ENCODE measurements at regions not wholly inside any gene's neighbourhood (a gene's known extent, or its start where the extent isn't known, plus 50 kb on each side); places are given as distances from the start of the nearest gene placed in this dataset.

GRCh38 chr10:107913317-107914294, 749.1 kb upstream of the SORCS1 start:
- intact Hi-C loops (cut with micrococcal nuclease) = no loop called here
- Histone ChIP-seq H3K79me2 (ENCODE audit: low read length) (no peaks in the 10 kb centered on the region), H3K4me1 (ENCODE audit: insufficient read depth, low read length) (0 out of 2 replicates have a peak, but pooled peaks cover 4% of the 10 kb centered on the region), H3K9ac (ENCODE audit: low read length) (no peak overlapping the region), H3F3A (ENCODE audit: low read length, unreplicated experiment) (no peaks in the 10 kb centered on the region), H3K9me2 (replicated peaks; ENCODE audit: low read length) (no peaks in the 10 kb centered on the region), H3K36me3 (ENCODE audit: low read depth, low read length) (no peaks in the 10 kb centered on the region), H3K9me3 (ENCODE audit: low read length) (no peaks in the 10 kb centered on the region), H2AFZ (ENCODE audit: low read length) (no peak overlapping the region), H3K27ac (ENCODE audit: low read length) (no peak overlapping the region), H4K20me1 (ENCODE audit: low read length) (no peaks in the 10 kb centered on the region), H3K27me3 (ENCODE audit: low read length) (no peaks in the 10 kb centered on the region), H3K4me3 (ENCODE audit: low read length) (no peak overlapping the region), H3K4me2 (ENCODE audit: low read length) (no peak overlapping the region)
- POLR2A ChIA-PET (ENCODE audit: unreplicated experiment) = interaction anchor here (0.6 kb wide), 1 partner anchor 41 kb away, joined by 4 read pairs; no protein-coding TSS in a partner anchor
- CTCF ChIA-PET = no interaction called here
- no TSS peak for BruUV-seq (replicated peaks)
- TF ChIP-seq EZH2phosphoT487 (IDR thresholded peaks at IDR 0.05; ENCODE audit: borderline replicate concordance, low read length) (no peak), EZH2 (IDR thresholded peaks at IDR 0.05; ENCODE audit: low read length, unreplicated experiment) (no peak), CTCF (conservative IDR thresholded peaks at IDR 0.05; ENCODE audit: low read depth, low read length) (no peak)
- ATAC-seq (no peak), DNase-seq (no peak)

GRCh38 chr10:107901076-107901475, 736.6 kb upstream of the SORCS1 start:
- TF ChIP-seq EZH2 (IDR thresholded peaks at IDR 0.05; ENCODE audit: low read length, unreplicated experiment) (no peak), EZH2phosphoT487 (IDR thresholded peaks at IDR 0.05; ENCODE audit: borderline replicate concordance, low read length) (no peak), CTCF (conservative IDR thresholded peaks at IDR 0.05; ENCODE audit: low read depth, low read length) (no peak)
- BruUV-seq (replicated peaks) = no TSS peak
- no peak overlapping the region for H3K4me3 ChIP-seq (ENCODE audit: low read length)
- no peak overlapping the region for H3K9ac ChIP-seq (ENCODE audit: low read length)
- no peaks in the 10 kb centered on the region for H3K79me2 ChIP-seq (ENCODE audit: low read length)
- no peak overlapping the region for H2AFZ ChIP-seq (ENCODE audit: low read length)
- H3K4me2 ChIP-seq (ENCODE audit: low read length) = no peak overlapping the region
- ATAC-seq = no peak
- no peaks in the 10 kb centered on the region for H3K9me2 ChIP-seq (replicated peaks; ENCODE audit: low read length)
- no peaks in the 10 kb centered on the region for H3F3A ChIP-seq (ENCODE audit: low read length, unreplicated experiment)
- H3K4me1 ChIP-seq (ENCODE audit: insufficient read depth, low read length) = peaks cover 27% of the 10 kb centered on the region
- ChIA-PET CTCF (no interaction called here), POLR2A (ENCODE audit: unreplicated experiment) (no interaction called here)
- no peaks in the 10 kb centered on the region for H3K27me3 ChIP-seq (ENCODE audit: low read length)
- H4K20me1 ChIP-seq (ENCODE audit: low read length) = no peaks in the 10 kb centered on the region
- no peak for DNase-seq
- H3K27ac ChIP-seq (ENCODE audit: low read length) = no peak overlapping the region
- H3K36me3 ChIP-seq (ENCODE audit: low read depth, low read length) = no peaks in the 10 kb centered on the region
- no peaks in the 10 kb centered on the region for H3K9me3 ChIP-seq (ENCODE audit: low read length)
- intact Hi-C loops (cut with micrococcal nuclease) = no loop called here

GRCh38 chr10:107900131-107900530, 735.6 kb upstream of the SORCS1 start:
- no peaks in the 10 kb centered on the region for H4K20me1 ChIP-seq (ENCODE audit: low read length)
- no peaks in the 10 kb centered on the region for H3K9me3 ChIP-seq (ENCODE audit: low read length)
- H3K36me3 ChIP-seq (ENCODE audit: low read depth, low read length) = no peaks in the 10 kb centered on the region
- no peak overlapping the region for H3K4me2 ChIP-seq (ENCODE audit: low read length)
- BruUV-seq (replicated peaks) = no TSS peak
- H3K27ac ChIP-seq (ENCODE audit: low read length) = no peak overlapping the region
- no peak overlapping the region for H3K4me3 ChIP-seq (ENCODE audit: low read length)
- no peaks in the 10 kb centered on the region for H3K79me2 ChIP-seq (ENCODE audit: low read length)
- TF ChIP-seq EZH2phosphoT487 (IDR thresholded peaks at IDR 0.05; ENCODE audit: borderline replicate concordance, low read length) = no peak
- no peak for TF ChIP-seq CTCF (conservative IDR thresholded peaks at IDR 0.05; ENCODE audit: low read depth, low read length)
- no peak for TF ChIP-seq EZH2 (IDR thresholded peaks at IDR 0.05; ENCODE audit: low read length, unreplicated experiment)
- POLR2A ChIA-PET (ENCODE audit: unreplicated experiment) = no interaction called here
- ATAC-seq = no peak
- no peak overlapping the region for H2AFZ ChIP-seq (ENCODE audit: low read length)
- H3K4me1 ChIP-seq (ENCODE audit: insufficient read depth, low read length) = peaks cover 27% of the 10 kb centered on the region
- no peak for DNase-seq
- intact Hi-C loops (cut with micrococcal nuclease) = no loop called here
- H3K9me2 ChIP-seq (replicated peaks; ENCODE audit: low read length) = no peaks in the 10 kb centered on the region
- H3K27me3 ChIP-seq (ENCODE audit: low read length) = no peaks in the 10 kb centered on the region
- no peak overlapping the region for H3K9ac ChIP-seq (ENCODE audit: low read length)
- H3F3A ChIP-seq (ENCODE audit: low read length, unreplicated experiment) = no peaks in the 10 kb centered on the region
- CTCF ChIA-PET = no interaction called here
